HG03196 (cell line): ENCODE measurements at regions not wholly inside any gene's neighbourhood (a gene's known extent, or its start where the extent isn't known, plus 50 kb on each side); places are given as distances from the start of the nearest gene placed in this dataset.
"Not testable (repeated sequence)": the region's sequence is repeated elsewhere in the genome, so short reads cannot be mapped to it uniquely, and the experiment has no call there.

Experiments used
- ATAC-seq: cut with Tn5 transposase; IDR thresholded peaks from one replicate; pipeline ENCODE4 v1.9.1; 2021; ENCODE audit not compliant: unreplicated experiment

GRCh38 chr2:223180463-223180862 is 128.5 kb downstream of the KCNE4 start:
- ATAC-seq = no peak

GRCh38 chr2:223181561-223181960 is 129.6 kb downstream of the KCNE4 start:
- no peak for ATAC-seq

- no peak for ATAC-seq
Measured at GRCh38 chr2:223182356-223182755, 130.4 kb downstream of the KCNE4 start.

GRCh38 chr2:223185638-223186037 is 133.6 kb downstream of the KCNE4 start:
- ATAC-seq = no peak

- ATAC-seq = no peak
Measured at GRCh38 chr2:223187256-223187655, 135.3 kb downstream of the KCNE4 start.

GRCh38 chr2:223190561-223191206 is 138.7 kb downstream of the KCNE4 start:
- ATAC-seq = not testable (repeated sequence)

- no peak for ATAC-seq
Measured at GRCh38 chr2:223196331-223196730, 144.3 kb downstream of the KCNE4 start.

- ATAC-seq = no peak
Measured at GRCh38 chr2:223197046-223197445, 145.1 kb downstream of the KCNE4 start.

- ATAC-seq = no peak
Measured at GRCh38 chr2:223199531-223200515, 147.8 kb downstream of the KCNE4 start.

- ATAC-seq = no peak
Measured at GRCh38 chr2:223203971-223204929, 152.3 kb downstream of the KCNE4 start.

- no peak for ATAC-seq
Measured at GRCh38 chr2:223210489-223210888, 158.5 kb downstream of the KCNE4 start.

- no peak for ATAC-seq
Measured at GRCh38 chr2:223214394-223215253, 162.6 kb downstream of the KCNE4 start.

GRCh38 chr2:223215254-223215516 is 163.2 kb downstream of the KCNE4 start:
- no peak for ATAC-seq

- ATAC-seq = no peak
Measured at GRCh38 chr2:223217373-223217772, 165.4 kb downstream of the KCNE4 start.

- ATAC-seq = no peak
Measured at GRCh38 chr2:223218587-223219178, 166.7 kb downstream of the KCNE4 start.

GRCh38 chr2:223219872-223220657 is 168.1 kb downstream of the KCNE4 start:
- no peak for ATAC-seq

GRCh38 chr2:223220658-223220925 is 168.6 kb downstream of the KCNE4 start:
- ATAC-seq = no peak

- ATAC-seq = no peak
Measured at GRCh38 chr2:223221139-223221835, 169.3 kb downstream of the KCNE4 start.

- no peak for ATAC-seq
Measured at GRCh38 chr2:223222397-223222796, 170.4 kb downstream of the KCNE4 start.
